Endothelial cell (in vitro differentiated cells): ENCODE measurements at regions not wholly inside any gene's neighbourhood (a gene's known extent, or its start where the extent isn't known, plus 50 kb on each side); places are given as distances from the start of the nearest gene placed in this dataset.

ENCODE experiments used
- DNase-seq: peaks from one replicate; pipeline ENCODE4 v3.0.0; 2021; ENCODE audit warnings: low spot score
- H3K27ac Mint-ChIP-seq: one replicate; pipeline ENCODE4 v1.8.0; 2021; ENCODE audit warnings: mixed read lengths, inconsistent platforms; ENCODE audit not compliant: unreplicated experiment
- H3K27me3 Mint-ChIP-seq: one replicate; pipeline ENCODE4 v1.8.0; 2021; ENCODE audit warnings: mild to moderate bottlenecking, moderate library complexity, mixed read lengths, inconsistent platforms; ENCODE audit not compliant: unreplicated experiment
- H3K36me3 Mint-ChIP-seq: one replicate; pipeline ENCODE4 v1.8.0; 2021; ENCODE audit warnings: mild to moderate bottlenecking, low read depth, mixed read lengths, inconsistent platforms; ENCODE audit not compliant: unreplicated experiment
- H3K4me1 Mint-ChIP-seq: one replicate; pipeline ENCODE4 v1.8.0; 2021; ENCODE audit warnings: mild to moderate bottlenecking, mixed read lengths, inconsistent platforms; ENCODE audit not compliant: unreplicated experiment
- H3K4me3 Mint-ChIP-seq: one replicate; pipeline ENCODE4 v1.8.0; 2021; ENCODE audit warnings: mild to moderate bottlenecking, mixed read lengths, inconsistent platforms; ENCODE audit not compliant: unreplicated experiment
- H3K9me3 Mint-ChIP-seq: one replicate; pipeline ENCODE4 v1.8.0; 2021; ENCODE audit warnings: mixed read lengths, inconsistent platforms; ENCODE audit not compliant: unreplicated experiment
- CTCF ChIP-seq: fragments of 200-600 bp; sonication (generic); IDR thresholded peaks from one replicate; pipeline ENCODE4 v1.5.0; 2021; ENCODE audit warnings: antibody characterized with exemption; ENCODE audit not compliant: unreplicated experiment

- Mint-ChIP-seq H3K9me3 (no peaks in the 10 kb centered on the region), H3K27ac (no peak overlapping the region), H3K4me3 (no peak overlapping the region), H3K4me1 (peaks cover 7% of the 10 kb centered on the region), H3K27me3 (peaks cover 3% of the 10 kb centered on the region), H3K36me3 (no peaks in the 10 kb centered on the region)
- no peak for DNase-seq
- TF ChIP-seq CTCF = no peak
These were observed 300.2 kb upstream of the JARID2 start for GRCh38 chr6:14945461-14946185.

GRCh38 chr6:14946753-14947152, 299.1 kb upstream of the JARID2 start:
- H3K9me3 Mint-ChIP-seq = no peaks in the 10 kb centered on the region

GRCh38 chr6:14948586-14949245, 297.2 kb upstream of the JARID2 start:
- Mint-ChIP-seq H3K4me1 (peaks cover 7% of the 10 kb centered on the region), H3K36me3 (no peaks in the 10 kb centered on the region), H3K27ac (no peak overlapping the region), H3K9me3 (no peaks in the 10 kb centered on the region), H3K27me3 (peaks cover 2% of the 10 kb centered on the region), H3K4me3 (no peak overlapping the region)
- no peak for TF ChIP-seq CTCF
- DNase-seq = no peak

More at GRCh38 chr6:14946753-14947152, 299.1 kb upstream of the JARID2 start:
- Mint-ChIP-seq H3K27ac (no peak overlapping the region), H3K27me3 (peaks cover 5% of the 10 kb centered on the region), H3K36me3 (no peaks in the 10 kb centered on the region), H3K4me1 (peaks cover 7% of the 10 kb centered on the region), H3K4me3 (no peak overlapping the region)
- TF ChIP-seq CTCF = no peak
- DNase-seq = no peak

- H3K36me3 Mint-ChIP-seq = no peaks in the 10 kb centered on the region
- no peak for DNase-seq
- H3K9me3 Mint-ChIP-seq = peaks cover 4% of the 10 kb centered on the region
- H3K4me3 Mint-ChIP-seq = no peak overlapping the region
- peaks cover 13% of the 10 kb centered on the region for H3K4me1 Mint-ChIP-seq
- peaks cover 2% of the 10 kb centered on the region for H3K27me3 Mint-ChIP-seq
- H3K27ac Mint-ChIP-seq = no peak overlapping the region
- no peak for TF ChIP-seq CTCF
These were observed 295.5 kb upstream of the JARID2 start for GRCh38 chr6:14950103-14950969.
